Adrenal gland (tissue), 5 donors: ENCODE measurements at regions not wholly inside any gene's neighbourhood (a gene's known extent, or its start where the extent isn't known, plus 50 kb on each side); places are given as distances from the start of the nearest gene placed in this dataset.

ENCODE experiments used
- POLR2A ChIP-seq, 2 donors: fragments of 450-650 bp; IDR thresholded peaks; one replicate each; pipeline ENCODE4 v1.6.1; 2017; ENCODE audit warnings: antibody characterized with exemption in 2 of 2, mild to moderate bottlenecking in 2 of 2, moderate library complexity in 1 of 2
- TF ChIP-seq, protein P1 (sequence below), 6 experiments: fragments of 450-650 bp in 4 of 6; fragments of 200-600 bp in 2 of 6; sonication (generic) in 1 of 6; IDR thresholded peaks; 1 replicate in 5 of 6; 2 replicates in 1 of 6; pipeline versions ENCODE4 v1.5.1 to v1.8.0; 2016 to 2021; ENCODE audit warnings: antibody characterized with exemption in 6 of 6, mild to moderate bottlenecking in 2 of 6, moderate library complexity in 1 of 6
- donor health status: DM: no; HTN: no; CAD: no.

DNA sequence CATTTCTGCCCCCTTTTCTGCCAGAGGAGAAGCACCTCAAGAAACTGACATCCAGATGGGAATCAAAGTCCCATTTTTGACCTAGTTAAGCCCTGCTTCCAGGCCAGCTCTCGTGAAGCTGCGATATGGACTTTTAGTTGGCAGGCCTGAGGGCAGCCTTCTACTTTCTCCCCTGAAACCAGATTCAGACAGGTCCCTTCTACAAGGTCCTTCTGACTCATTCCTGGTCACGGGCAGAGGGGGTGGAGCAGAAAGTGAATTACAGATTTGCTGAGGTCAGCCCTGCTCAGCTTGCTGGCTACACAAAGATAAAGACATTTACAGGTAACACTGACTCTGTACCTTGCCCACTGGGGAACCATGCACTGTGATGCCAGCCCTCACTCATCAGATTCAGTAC lies 52.8 kb upstream of the TUT7 start:
- TF ChIP-seq, protein P1, sequence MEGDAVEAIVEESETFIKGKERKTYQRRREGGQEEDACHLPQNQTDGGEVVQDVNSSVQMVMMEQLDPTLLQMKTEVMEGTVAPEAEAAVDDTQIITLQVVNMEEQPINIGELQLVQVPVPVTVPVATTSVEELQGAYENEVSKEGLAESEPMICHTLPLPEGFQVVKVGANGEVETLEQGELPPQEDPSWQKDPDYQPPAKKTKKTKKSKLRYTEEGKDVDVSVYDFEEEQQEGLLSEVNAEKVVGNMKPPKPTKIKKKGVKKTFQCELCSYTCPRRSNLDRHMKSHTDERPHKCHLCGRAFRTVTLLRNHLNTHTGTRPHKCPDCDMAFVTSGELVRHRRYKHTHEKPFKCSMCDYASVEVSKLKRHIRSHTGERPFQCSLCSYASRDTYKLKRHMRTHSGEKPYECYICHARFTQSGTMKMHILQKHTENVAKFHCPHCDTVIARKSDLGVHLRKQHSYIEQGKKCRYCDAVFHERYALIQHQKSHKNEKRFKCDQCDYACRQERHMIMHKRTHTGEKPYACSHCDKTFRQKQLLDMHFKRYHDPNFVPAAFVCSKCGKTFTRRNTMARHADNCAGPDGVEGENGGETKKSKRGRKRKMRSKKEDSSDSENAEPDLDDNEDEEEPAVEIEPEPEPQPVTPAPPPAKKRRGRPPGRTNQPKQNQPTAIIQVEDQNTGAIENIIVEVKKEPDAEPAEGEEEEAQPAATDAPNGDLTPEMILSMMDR (IDR thresholded peaks at IDR 0.05): no peak
- peak in 1 of 2 donors; percentile 65 for TF ChIP-seq POLR2A (IDR thresholded peaks at IDR 0.05)
